ENCODE measurements at regions not wholly inside any gene's neighbourhood (a gene's known extent, or its start where the extent isn't known, plus 50 kb on each side); places are given as distances from the start of the nearest gene placed in this dataset.

- no peak overlapping the region for H3K9ac ChIP-seq (ENCODE audit: insufficient read length)
- DNase-seq (ENCODE audit: low read depth, low spot score), result no peak
- H3K9me3 ChIP-seq (ENCODE audit: low read depth, low read length), result no peaks in the 10 kb centered on the region
- H3K4me3 ChIP-seq, result no peak overlapping the region
- no peak for TF ChIP-seq EZH2 (IDR thresholded peaks at IDR 0.05)
- TF ChIP-seq FOXP2 (optimal IDR thresholded peaks at IDR 0.05; ENCODE audit: control extremely low read depth, extremely low read length, insufficient read depth), result no peak
- TF ChIP-seq POLR2AphosphoS5 (IDR thresholded peaks at IDR 0.05; ENCODE audit: borderline replicate concordance, low read depth, low read length), result no peak
- no peaks in the 10 kb centered on the region for H3K36me3 ChIP-seq (ENCODE audit: insufficient read depth, low read length)
- H3K27ac ChIP-seq, result 0 out of 2 replicates have a peak overlapping the region, but pooled peaks have one; percentile 6
Measured at GRCh38 chr1:63261736-63262458, 60.5 kb upstream of the FOXD3 start.

GRCh38 chr1:63262459-63262770 lies 60.0 kb upstream of the FOXD3 start:
- no peak for DNase-seq (ENCODE audit: low read depth, low spot score)
- no peak overlapping the region for H3K4me3 ChIP-seq
- H3K36me3 ChIP-seq (ENCODE audit: insufficient read depth, low read length), result no peaks in the 10 kb centered on the region
- no peaks in the 10 kb centered on the region for H3K9me3 ChIP-seq (ENCODE audit: low read depth, low read length)
- H3K9ac ChIP-seq (ENCODE audit: insufficient read length), result no peak overlapping the region
- H3K27ac ChIP-seq, result no peak overlapping the region
- no peak for TF ChIP-seq POLR2AphosphoS5 (IDR thresholded peaks at IDR 0.05; ENCODE audit: borderline replicate concordance, low read depth, low read length)
- TF ChIP-seq EZH2 (IDR thresholded peaks at IDR 0.05), result no peak
- no peak for TF ChIP-seq FOXP2 (optimal IDR thresholded peaks at IDR 0.05; ENCODE audit: control extremely low read depth, extremely low read length, insufficient read depth)

GRCh38 chr1:63264161-63264560 lies 58.2 kb upstream of the FOXD3 start:
- no peaks in the 10 kb centered on the region for H3K36me3 ChIP-seq (ENCODE audit: insufficient read depth, low read length)
- TF ChIP-seq FOXP2 (optimal IDR thresholded peaks at IDR 0.05; ENCODE audit: control extremely low read depth, extremely low read length, insufficient read depth) (no peak), POLR2AphosphoS5 (IDR thresholded peaks at IDR 0.05; ENCODE audit: borderline replicate concordance, low read depth, low read length) (no peak), EZH2 (IDR thresholded peaks at IDR 0.05) (no peak)
- no peak for DNase-seq (ENCODE audit: low read depth, low spot score)

GRCh38 chr1:63266857-63267256 lies 55.5 kb upstream of the FOXD3 start:
- no peak overlapping the region for H3K4me3 ChIP-seq
- H3K9me3 ChIP-seq (ENCODE audit: low read depth, low read length), result no peaks in the 10 kb centered on the region
- H3K27ac ChIP-seq, result no peak overlapping the region
- TF ChIP-seq EZH2 (IDR thresholded peaks at IDR 0.05) (no peak), FOXP2 (optimal IDR thresholded peaks at IDR 0.05; ENCODE audit: control extremely low read depth, extremely low read length, insufficient read depth) (no peak), POLR2AphosphoS5 (IDR thresholded peaks at IDR 0.05; ENCODE audit: borderline replicate concordance, low read depth, low read length) (no peak)
- DNase-seq (ENCODE audit: low read depth, low spot score), result no peak
- H3K9ac ChIP-seq (ENCODE audit: insufficient read length), result no peak overlapping the region
- H3K36me3 ChIP-seq (ENCODE audit: insufficient read depth, low read length), result no peaks in the 10 kb centered on the region

More at GRCh38 chr1:63264161-63264560, 58.2 kb upstream of the FOXD3 start:
- Histone ChIP-seq H3K4me3 (no peak overlapping the region), H3K9me3 (ENCODE audit: low read depth, low read length) (no peaks in the 10 kb centered on the region), H3K9ac (ENCODE audit: insufficient read length) (no peak overlapping the region), H3K27ac (no peak overlapping the region)

GRCh38 chr1:63268876-63269275 lies 53.5 kb upstream of the FOXD3 start:
- Histone ChIP-seq H3K9me3 (ENCODE audit: low read depth, low read length) (no peaks in the 10 kb centered on the region), H3K36me3 (ENCODE audit: insufficient read depth, low read length) (no peaks in the 10 kb centered on the region), H3K27ac (peak overlapping the region; percentile 36; the same call in 1 of the 2 replicates), H3K4me3 (peak overlapping the region; percentile 27; the same call in 1 of the 2 replicates), H3K9ac (ENCODE audit: insufficient read length) (no peak overlapping the region)
- no peak for DNase-seq (ENCODE audit: low read depth, low spot score)
- TF ChIP-seq EZH2 (IDR thresholded peaks at IDR 0.05), result no peak

- TF ChIP-seq POLR2AphosphoS5 (IDR thresholded peaks at IDR 0.05; ENCODE audit: borderline replicate concordance, low read depth, low read length) (no peak), FOXP2 (optimal IDR thresholded peaks at IDR 0.05; ENCODE audit: control extremely low read depth, extremely low read length, insufficient read depth) (no peak), EZH2 (IDR thresholded peaks at IDR 0.05) (no peak)
- DNase-seq (ENCODE audit: low read depth, low spot score), result no peak
- no peak overlapping the region for H3K9ac ChIP-seq (ENCODE audit: insufficient read length)
- no peaks in the 10 kb centered on the region for H3K9me3 ChIP-seq (ENCODE audit: low read depth, low read length)
- H3K36me3 ChIP-seq (ENCODE audit: insufficient read depth, low read length), result no peaks in the 10 kb centered on the region
- peak overlapping the region; percentile 36 for H3K4me3 ChIP-seq
- H3K27ac ChIP-seq, result peak overlapping the region; percentile 36; the same call in 1 of the 2 replicates
Measured at GRCh38 chr1:63269571-63269970, 52.8 kb upstream of the FOXD3 start.

Data from SK-N-MC (cell line).